SK-MEL-5 (cell line): ENCODE measurements at regions not wholly inside any gene's neighbourhood (a gene's known extent, or its start where the extent isn't known, plus 50 kb on each side); places are given as distances from the start of the nearest gene placed in this dataset.

Experiments used
- DNase-seq: peaks from one replicate; pipeline ENCODE4 v3.0.0-alpha.2; 2016; ENCODE audit warnings: low read depth, low spot score
- in situ Hi-C: cut with HindIII; loops from 2 replicates; pipeline ENCODE4 v1.10.0; 2016; ENCODE audit warnings: low sequenced_read_pairs, high pct_unique_total_duplicates, low pct_unique_long_range_greater_than_20kb

DNA sequence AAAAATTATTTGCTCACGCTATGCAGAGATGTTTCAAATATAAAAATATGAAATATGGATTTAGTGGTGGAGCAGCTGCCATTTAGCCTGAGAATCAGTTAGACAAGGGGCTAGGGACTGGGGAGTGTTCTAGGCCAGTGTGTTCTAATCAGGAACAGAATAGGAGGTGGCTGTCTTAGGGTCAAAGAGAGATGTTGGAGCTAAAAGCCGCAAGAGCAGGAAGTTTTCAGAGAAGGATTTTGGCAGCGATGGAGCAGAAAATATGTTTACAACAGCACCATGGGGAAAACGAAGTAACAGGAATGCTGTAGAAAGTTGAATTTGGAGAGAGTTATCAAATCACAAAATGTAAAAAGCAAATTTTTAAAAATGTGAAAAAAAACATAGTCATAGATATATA, 314.0 kb upstream of the SEMA3A start:
- in situ Hi-C loops, result no loop called here
- DNase-seq, result no peak

DNA sequence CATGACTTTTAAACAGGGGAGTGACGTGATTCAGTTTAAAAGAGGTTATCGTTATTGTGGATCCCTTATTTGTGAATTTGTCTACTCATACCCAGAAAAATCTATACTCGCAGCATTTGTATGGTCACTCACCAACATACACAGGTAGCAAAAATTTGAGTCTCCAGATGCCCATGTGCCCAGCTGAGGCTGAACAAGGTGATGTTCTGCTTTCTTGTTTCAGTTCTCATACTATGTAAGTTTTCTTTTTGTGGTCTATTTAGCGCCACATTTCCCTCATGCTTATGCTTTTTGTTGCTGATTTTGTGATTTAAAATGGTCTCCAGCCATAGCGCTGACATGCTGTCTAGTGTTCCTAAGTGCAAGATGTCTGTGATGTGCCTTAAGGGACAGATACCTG, 312.9 kb upstream of the SEMA3A start:
- DNase-seq, result no peak
- in situ Hi-C loops, result no loop called here

DNA sequence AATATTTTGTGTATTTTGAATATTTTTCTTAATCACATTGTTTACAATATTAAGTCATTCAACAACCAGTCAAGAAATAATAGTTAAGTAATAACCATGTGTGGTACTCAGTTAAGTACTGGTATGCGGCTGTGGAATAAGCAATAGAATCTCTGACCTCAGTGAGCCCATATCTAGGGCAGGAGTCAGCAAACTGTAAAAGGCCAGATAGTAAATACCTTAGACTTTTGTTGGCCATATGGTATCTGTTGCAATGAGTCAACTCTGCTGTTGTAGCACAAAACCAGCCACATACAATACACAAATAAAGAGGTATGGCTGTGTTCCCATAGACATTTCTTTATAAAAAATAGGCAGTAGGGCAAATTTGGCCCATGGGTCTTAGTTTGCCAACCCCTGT, 311.6 kb upstream of the SEMA3A start:
- in situ Hi-C loops, result no loop called here
- no peak for DNase-seq

DNA sequence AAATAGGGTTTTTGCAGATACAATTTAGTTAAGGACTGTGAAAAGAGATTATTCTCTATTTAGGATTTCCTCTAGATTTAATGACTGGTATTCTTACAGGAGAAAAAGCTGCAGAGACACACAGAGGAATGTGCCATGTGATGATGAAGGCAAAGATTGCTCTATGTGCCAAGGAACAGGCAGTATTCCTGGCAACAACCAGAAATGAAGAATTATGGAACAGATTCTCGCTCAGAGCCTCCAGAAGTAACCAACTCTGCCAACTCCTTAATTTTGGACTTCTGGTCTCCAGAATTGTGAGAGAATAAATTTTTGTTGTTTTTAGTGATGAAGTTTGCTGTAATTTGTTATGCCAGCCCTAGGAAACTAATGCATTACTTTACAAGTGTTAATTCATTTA, 307.6 kb upstream of the SEMA3A start:
- in situ Hi-C loops, result no loop called here
- no peak for DNase-seq

DNA sequence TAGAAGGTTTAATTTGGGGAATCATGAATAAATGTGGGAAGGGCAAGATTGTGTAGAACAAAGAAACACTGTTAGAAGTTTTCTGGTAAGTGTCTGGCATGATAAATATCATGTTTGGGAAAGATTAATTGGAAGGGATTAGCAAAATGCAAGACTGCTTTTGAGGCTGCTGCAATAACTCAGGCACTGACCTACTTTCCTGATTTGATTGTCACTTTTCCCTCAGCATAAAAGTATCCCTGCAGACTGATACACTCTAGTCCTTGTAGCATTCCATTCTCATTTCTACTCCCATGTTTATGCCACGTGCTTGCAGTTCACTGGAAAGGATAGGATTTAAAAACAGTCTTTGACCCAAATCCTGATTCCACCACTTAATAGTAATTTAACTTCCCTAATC, 303.3 kb upstream of the SEMA3A start:
- in situ Hi-C loops, result no loop called here
- peak; percentile 28 for DNase-seq

DNA sequence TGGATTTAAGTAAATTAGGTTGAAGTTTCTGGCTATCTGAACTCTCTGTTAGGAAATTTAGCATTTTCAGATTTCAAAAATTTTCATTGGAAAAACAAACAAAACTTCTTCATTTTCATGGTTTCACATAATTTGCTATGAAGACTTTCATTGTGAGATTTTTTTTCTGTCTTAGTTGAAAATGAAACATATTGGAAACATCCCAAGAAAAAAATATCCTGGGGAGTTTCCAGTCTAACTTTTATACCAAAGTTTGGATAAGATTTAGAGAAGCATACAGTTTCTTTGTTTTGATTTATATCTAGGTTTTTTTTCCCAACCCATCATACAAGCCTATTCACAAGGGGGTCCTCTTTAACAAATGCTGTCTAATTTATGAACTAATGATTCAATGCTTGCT, 300.5 kb upstream of the SEMA3A start:
- DNase-seq, result no peak
- in situ Hi-C loops, result no loop called here

DNA sequence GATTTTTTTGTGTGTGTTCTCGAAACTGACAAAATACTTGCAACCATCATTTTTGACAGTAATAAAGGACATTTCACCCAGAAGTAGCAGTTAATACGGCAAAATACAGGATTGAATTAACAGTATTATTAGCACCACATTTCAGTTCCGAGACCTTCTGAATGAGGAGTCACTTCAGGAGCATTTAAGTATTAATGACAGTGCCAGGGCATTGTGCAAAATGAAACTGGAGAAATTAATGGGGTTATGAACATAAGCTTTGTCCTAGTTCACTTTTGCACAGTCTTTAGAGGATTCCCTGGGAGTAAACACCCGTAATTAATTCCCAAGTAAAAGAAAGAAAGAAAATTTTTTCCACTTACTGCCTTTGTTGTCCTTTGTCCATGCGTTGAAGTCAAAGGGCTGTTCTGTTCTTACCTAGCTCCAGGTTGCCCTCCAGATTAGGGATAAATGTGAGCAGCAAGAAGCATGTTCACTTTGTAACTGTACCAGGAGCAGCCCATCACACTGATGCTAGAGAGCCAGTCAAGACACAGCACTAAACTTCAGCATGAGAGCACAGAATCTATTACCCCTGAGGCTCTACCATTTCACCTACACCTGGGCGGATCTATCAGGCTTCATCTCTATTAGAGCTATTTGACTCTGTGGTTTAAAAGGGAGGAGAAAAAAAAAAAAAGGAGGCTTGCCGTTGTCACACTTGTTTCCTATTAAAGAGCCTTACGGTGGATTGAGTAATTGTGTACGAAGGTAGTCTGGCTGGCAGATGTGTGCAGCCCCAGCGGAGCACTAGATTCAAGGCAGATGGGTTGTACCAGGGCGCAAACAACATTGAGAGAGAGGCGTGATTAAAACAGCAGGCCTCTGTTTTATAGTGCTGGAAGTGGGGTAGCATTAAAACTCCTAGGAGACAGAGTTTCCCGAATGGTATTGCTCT, 297.8 kb upstream of the SEMA3A start:
- in situ Hi-C loops, result no loop called here

DNA sequence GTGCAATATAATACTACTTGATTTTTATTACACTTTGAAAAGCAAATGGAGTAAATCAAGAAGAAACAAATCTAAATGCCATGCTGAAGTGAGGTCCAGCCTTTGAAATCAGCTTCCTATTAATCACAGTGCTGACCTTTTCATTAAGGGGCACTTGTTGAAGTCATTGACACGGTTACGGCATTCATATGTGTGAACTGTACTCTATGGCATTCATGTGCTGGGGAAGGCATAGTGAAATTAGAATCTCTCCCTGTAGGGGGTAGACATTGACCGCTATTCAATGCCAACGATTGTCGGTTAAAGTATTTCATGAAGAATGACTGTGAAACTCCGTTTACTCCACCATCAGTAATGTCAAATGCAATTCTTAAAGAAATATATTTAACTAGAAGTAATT, 296.1 kb upstream of the SEMA3A start:
- peak; percentile 77 for DNase-seq
- in situ Hi-C loops, result no loop called here

More for the DNA sequence above, 297.8 kb upstream of the SEMA3A start:
- no peak for DNase-seq

DNA sequence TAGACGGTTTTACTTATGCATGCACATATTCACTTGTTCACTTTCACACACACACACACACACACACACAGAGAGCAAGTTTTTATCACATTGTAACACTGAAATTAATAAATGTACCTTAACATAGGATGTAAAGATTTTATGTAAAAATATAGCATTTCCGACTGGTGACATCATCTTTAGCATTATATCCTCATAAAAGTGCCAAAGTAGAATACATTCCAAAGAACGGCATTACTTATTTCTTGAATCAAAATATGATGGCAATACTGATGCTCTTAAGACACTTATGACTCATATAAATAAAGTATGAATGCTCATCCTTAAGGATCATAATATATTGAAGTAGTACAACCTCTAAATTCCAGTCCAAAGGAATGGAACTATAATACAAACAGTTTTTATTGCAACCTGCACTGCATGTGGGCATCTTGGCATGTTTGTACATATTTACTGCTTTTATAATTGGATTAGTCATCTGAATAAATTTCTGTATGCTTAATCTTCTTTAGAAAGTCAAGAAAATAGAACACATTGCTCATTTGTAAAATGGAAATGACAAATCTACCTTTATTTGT, 290.0 kb upstream of the SEMA3A start:
- no peak for DNase-seq
- in situ Hi-C loops, result no loop called here

DNA sequence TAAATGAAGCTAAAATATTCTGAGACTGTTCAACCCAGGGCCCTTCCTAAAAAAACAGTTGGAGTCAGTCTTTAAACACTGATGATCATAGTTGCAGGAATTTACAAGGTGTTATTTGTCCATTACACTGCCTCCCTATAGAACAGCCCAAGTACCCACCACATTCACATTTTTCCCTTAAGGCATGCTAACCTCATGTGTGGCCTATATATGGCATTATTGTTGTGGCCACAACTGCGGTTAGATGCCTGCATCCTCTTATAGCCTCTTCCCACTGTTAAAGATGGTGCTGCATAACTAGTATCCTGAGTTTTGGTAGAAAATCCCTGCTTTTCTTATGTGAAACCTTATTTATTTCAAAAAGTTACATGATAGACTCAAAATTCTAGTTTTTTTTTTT, 287.9 kb upstream of the SEMA3A start:
- in situ Hi-C loops, result no loop called here

DNA sequence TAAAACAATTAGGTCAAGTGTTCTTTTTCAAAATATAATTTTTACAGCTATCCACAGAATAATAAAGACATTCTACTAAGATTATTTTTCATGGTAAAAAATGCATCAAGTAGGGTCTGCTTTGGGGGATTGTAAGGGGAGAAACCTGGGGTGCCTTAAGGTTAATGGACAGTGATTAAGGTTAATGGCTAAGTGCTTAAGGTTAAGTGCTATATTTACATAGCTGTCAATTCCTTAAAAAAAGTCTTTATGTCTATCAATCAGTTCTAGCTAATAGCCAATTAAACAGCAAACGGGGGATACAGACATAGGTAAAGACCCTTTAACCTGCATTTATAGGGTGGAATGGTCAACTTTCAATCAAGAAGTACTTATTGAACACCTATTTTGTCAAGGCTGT, 284.5 kb upstream of the SEMA3A start:
- in situ Hi-C loops, result no loop called here
- no peak for DNase-seq

More for the DNA sequence above, 287.9 kb upstream of the SEMA3A start:
- DNase-seq, result no peak

DNA sequence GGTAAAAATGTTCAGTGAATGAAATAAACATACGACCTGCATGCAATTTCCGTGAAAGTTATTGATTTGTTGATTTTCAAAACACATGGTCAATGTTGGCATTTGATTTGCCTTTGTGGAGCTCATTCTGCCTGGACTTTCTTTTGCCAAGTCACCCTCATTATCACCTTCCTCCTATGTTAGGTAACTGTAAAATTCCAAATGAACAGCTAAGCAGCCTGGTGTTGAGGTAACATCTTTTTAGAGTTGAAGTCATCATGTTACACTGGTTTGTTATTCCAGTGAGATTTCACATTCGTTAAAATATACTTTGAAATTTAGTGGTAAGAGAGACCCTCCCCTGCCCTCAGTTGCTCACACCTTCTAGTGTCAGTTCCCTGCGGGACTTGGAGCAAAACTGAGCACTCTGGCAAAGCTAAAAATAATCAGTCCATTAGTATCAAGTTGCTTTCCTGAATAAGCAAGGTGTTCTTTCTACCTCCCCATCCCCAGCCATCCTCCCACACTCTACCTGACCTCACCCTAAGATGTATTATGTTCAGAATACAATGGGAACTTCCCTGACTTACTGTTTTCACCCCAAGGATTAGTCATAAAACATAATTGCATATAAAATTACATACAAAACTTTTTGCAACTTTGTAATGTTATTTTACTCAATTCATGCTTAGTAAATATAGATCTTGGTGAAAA, 283.3 kb upstream of the SEMA3A start:
- no peak for DNase-seq
- in situ Hi-C loops, result no loop called here

DNA sequence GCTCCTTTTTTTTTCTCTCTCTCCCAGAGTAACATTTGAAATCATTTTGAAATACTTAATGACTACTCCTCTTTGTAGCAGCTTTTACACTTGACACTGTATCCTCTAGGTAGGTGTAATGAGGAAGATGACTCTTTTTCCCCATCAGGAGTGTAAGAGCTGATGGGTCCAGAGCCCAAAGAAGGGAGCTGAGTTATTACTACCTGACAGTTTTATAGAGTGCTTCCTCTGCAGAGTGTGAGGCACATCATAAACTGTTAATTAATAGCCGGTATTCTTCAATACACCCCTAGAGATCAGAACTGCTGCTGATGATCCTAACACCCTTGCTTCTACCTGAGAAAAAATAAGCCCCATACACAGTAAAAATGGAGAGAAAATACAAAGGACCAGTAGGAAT, 279.8 kb upstream of the SEMA3A start:
- DNase-seq, result no peak
- in situ Hi-C loops, result no loop called here

DNA sequence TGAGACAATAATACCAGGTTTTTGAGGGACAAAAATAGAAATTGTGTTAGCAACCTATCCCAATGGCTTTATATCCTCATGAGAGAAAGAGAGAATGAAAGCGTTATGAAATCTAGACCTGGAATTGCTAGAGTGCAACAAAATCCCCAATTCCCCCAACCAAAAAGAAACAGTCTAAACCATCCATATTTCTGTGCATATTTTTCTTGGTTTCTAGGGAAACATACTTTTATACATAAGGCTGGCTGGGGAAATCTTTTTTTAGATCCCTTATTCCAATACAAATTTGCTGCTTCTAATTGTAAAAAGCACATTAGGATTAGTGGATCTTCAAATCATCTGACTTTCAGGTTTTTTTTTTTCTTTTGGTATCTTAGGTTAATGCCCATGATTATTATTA, 277.0 kb upstream of the SEMA3A start:
- DNase-seq, result no peak
- in situ Hi-C loops, result no loop called here

DNA sequence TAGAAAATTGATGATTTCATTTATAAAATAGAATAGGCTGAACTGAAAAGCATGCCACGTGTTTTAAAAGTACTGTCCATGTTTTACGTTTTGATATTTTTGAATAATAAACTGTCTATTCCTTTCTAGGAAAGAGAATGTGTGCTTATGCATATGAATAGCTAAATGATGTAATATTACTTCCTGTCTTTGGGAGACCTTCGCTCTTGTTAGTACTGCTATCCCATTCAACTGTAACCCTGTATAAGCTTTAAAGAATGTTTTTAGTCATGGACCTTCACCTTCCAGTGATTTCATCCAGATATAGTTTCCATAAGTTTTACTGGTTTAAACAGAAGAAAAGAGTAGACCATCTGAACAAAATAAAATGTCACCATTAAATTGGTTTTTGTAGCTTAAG, 274.4 kb upstream of the SEMA3A start:
- in situ Hi-C loops, result no loop called here
- DNase-seq, result no peak

DNA sequence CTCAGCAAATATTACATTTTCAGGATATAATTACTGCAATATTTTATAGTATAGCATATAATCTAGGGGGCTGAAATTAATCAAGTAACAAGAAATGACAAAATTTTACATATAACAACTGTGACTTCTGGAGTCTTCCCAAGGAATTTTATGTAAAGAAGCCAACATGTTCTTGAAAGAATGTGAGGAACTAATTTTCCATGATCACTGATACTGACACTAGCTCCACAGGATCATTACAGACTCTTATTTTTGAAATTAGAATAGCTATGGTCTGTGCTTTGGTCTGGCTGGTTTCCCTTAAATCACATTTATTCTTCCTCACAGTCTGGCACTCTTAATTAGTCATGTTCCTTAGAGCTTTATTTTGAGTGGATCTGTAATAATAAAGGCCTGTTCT, 267.7 kb upstream of the SEMA3A start:
- DNase-seq, result no peak
- in situ Hi-C loops, result no loop called here

DNA sequence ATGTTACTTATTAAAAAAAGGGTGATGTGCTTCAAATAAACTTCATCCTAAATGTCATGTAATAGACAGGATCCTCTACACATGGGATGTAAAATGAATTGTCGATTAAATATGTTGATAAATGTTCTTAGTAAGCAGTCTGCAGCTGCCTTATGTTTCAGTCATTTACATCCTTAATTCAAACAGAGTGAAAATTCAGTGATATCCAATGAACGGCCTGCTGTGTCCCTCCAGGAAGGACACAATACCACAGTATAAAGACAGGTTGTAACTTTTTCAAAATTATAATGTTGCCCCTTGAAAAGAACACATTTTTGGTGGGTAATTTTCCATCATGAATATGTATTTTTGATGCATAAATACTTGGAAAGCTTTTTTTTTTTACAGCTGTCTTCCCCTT, 266.5 kb upstream of the SEMA3A start:
- no peak for DNase-seq
- in situ Hi-C loops, result no loop called here

DNA sequence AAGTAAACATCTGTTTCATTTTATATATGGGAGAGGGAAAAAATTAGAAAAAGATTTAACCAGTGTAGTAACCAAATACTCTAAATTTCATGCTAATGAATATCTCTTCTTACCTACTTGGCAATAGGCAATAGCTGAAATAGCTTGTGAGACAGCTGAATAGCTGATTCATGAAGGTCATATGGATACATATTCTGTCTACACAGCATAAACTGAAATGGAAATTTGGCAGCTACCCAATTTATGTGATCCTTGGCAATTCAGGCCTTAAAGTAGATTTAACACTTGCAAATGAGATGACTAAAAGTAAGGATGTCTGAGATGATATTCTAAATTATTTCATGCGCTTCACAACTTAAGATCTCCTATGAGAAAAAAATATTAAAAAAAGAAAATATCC, 261.2 kb upstream of the SEMA3A start:
- in situ Hi-C loops, result no loop called here
- peak; percentile 70 for DNase-seq
